Fibroblast of lung (primary cell): ENCODE measurements at regions not wholly inside any gene's neighbourhood (a gene's known extent, or its start where the extent isn't known, plus 50 kb on each side); places are given as distances from the start of the nearest gene placed in this dataset.

ENCODE experiments used
- DNase-seq, 2 donors: peaks; one replicate each; pipeline versions ENCODE4 v3.0.0 to v3.0.0-alpha.2; 2010; ENCODE audit warnings: low read depth in 2 of 2
- H2AFZ ChIP-seq: 2 replicates; pipeline ENCODE4 v1.5.1; 2012; ENCODE audit warnings: low read length, control low read depth, inconsistent platforms
- H3K27ac ChIP-seq: 2 replicates; pipeline ENCODE4 v1.5.1; 2011; ENCODE audit warnings: low read length, control low read depth; ENCODE audit not compliant: insufficient read depth
- H3K27me3 ChIP-seq: 2 replicates; pipeline ENCODE4 v1.5.1; 2011; ENCODE audit warnings: mild to moderate bottlenecking, low read length; ENCODE audit not compliant: control insufficient read depth, insufficient read depth
- H3K36me3 ChIP-seq: 2 replicates; pipeline ENCODE4 v1.5.1; 2011; ENCODE audit warnings: low read length; ENCODE audit not compliant: control insufficient read depth, insufficient read depth
- H3K4me1 ChIP-seq: 2 replicates; pipeline ENCODE4 v1.5.1; 2011; ENCODE audit warnings: low read length; ENCODE audit not compliant: control insufficient read depth, insufficient read depth; ENCODE audit errors: extremely low read depth
- H3K4me2 ChIP-seq: 2 replicates; pipeline ENCODE4 v1.5.1; 2011; ENCODE audit warnings: low read length, control low read depth; ENCODE audit not compliant: insufficient read depth; ENCODE audit errors: extremely low read depth
- H3K4me3 ChIP-seq, 4 experiments: fragments of 200-600 bp in 1 of 4; sonication (generic) in 1 of 4; replicated peaks in 1 of 4; 2 replicates each; pipeline ENCODE4 v1.5.1; 2011 to 2016; ENCODE audit warnings: low read length in 4 of 4, low read depth in 3 of 4, mild to moderate bottlenecking in 3 of 4, control low read depth in 2 of 4, inconsistent platforms in 1 of 4, mixed read lengths in 1 of 4; ENCODE audit not compliant: insufficient read depth in 1 of 4; ENCODE audit errors: control extremely low read depth in 1 of 4
- H3K79me2 ChIP-seq: 2 replicates; pipeline ENCODE4 v1.5.1; 2012; ENCODE audit warnings: mild to moderate bottlenecking, low read length, inconsistent platforms; ENCODE audit not compliant: control insufficient read depth, insufficient read depth
- H3K9ac ChIP-seq: 2 replicates; pipeline ENCODE4 v1.5.1; 2011; ENCODE audit warnings: mild to moderate bottlenecking, low read length, control low read depth; ENCODE audit not compliant: insufficient read depth
- H3K9me3 ChIP-seq: 2 replicates; pipeline ENCODE4 v1.5.1; 2012; ENCODE audit warnings: low read depth, low read length; ENCODE audit not compliant: control insufficient read depth, insufficient read depth
- H4K20me1 ChIP-seq: 2 replicates; pipeline ENCODE4 v1.5.1; 2011; ENCODE audit warnings: low read length; ENCODE audit not compliant: control insufficient read depth, insufficient read depth; ENCODE audit errors: extremely low read depth
- EZH2 ChIP-seq: IDR thresholded peaks from 2 replicates; pipeline ENCODE4 v1.5.1; 2012; ENCODE audit warnings: low read length, control low read depth, mild to moderate bottlenecking; ENCODE audit errors: missing control alignments
- TF ChIP-seq, protein P1 (sequence below), 2 donors: IDR thresholded peaks in 1 of 2; conservative IDR thresholded peaks in 1 of 2; 1 replicate in 1 of 2; 2 replicates in 1 of 2; pipeline ENCODE4 v1.5.1; 2011 to 2012; ENCODE audit warnings: low read length in 2 of 2, control low read depth in 1 of 2, inconsistent platforms in 1 of 2, low read depth in 1 of 2, mild to moderate bottlenecking in 1 of 2

DNA sequence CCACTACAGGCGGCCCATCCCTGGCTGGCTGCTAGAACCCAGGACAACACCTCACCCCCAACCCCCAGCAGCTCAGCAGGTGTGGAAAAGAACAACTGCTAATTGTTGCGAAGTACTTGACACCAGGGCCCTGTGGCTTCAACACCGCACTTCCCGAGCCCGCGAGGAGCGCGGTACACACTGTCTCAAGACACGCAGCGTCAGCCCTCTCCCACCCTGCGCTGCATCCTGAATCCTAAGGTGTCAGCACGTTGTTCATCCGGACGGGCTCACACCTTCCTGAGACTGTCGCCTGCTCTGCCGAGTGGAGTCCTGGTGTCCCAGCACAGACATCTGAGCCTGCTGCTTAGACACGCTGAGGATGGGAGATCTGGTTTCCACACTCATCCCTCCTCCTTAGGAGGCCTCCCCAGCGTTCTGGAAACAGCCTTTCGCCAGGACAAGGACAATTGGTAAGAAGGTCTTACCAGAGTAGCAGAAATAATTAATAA, 1336.2 kb downstream of the BRD1 start:
- Histone ChIP-seq H4K20me1 (no peaks in the 10 kb centered on the region), H3K9me3 (no peaks in the 10 kb centered on the region), H3K27me3 (peaks cover 8% of the 10 kb centered on the region), H3K4me3 (no peak overlapping the region), H3K4me1 (no peaks in the 10 kb centered on the region), H3K9ac (no peak overlapping the region), H3K79me2 (no peaks in the 10 kb centered on the region), H2AFZ (no peak overlapping the region), H3K36me3 (no peaks in the 10 kb centered on the region), H3K27ac (no peak overlapping the region), H3K4me2 (no peak overlapping the region)
- TF ChIP-seq, protein P1, sequence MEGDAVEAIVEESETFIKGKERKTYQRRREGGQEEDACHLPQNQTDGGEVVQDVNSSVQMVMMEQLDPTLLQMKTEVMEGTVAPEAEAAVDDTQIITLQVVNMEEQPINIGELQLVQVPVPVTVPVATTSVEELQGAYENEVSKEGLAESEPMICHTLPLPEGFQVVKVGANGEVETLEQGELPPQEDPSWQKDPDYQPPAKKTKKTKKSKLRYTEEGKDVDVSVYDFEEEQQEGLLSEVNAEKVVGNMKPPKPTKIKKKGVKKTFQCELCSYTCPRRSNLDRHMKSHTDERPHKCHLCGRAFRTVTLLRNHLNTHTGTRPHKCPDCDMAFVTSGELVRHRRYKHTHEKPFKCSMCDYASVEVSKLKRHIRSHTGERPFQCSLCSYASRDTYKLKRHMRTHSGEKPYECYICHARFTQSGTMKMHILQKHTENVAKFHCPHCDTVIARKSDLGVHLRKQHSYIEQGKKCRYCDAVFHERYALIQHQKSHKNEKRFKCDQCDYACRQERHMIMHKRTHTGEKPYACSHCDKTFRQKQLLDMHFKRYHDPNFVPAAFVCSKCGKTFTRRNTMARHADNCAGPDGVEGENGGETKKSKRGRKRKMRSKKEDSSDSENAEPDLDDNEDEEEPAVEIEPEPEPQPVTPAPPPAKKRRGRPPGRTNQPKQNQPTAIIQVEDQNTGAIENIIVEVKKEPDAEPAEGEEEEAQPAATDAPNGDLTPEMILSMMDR (conservative IDR thresholded peaks at IDR 0.05 in 1 of 2, IDR thresholded peaks at IDR 0.05 in 1 of 2; ENCODE audit: low read depth in 1 of 2, low read length in 2 of 2), result no peak
- no peak for TF ChIP-seq EZH2
- DNase-seq, result no peak

DNA sequence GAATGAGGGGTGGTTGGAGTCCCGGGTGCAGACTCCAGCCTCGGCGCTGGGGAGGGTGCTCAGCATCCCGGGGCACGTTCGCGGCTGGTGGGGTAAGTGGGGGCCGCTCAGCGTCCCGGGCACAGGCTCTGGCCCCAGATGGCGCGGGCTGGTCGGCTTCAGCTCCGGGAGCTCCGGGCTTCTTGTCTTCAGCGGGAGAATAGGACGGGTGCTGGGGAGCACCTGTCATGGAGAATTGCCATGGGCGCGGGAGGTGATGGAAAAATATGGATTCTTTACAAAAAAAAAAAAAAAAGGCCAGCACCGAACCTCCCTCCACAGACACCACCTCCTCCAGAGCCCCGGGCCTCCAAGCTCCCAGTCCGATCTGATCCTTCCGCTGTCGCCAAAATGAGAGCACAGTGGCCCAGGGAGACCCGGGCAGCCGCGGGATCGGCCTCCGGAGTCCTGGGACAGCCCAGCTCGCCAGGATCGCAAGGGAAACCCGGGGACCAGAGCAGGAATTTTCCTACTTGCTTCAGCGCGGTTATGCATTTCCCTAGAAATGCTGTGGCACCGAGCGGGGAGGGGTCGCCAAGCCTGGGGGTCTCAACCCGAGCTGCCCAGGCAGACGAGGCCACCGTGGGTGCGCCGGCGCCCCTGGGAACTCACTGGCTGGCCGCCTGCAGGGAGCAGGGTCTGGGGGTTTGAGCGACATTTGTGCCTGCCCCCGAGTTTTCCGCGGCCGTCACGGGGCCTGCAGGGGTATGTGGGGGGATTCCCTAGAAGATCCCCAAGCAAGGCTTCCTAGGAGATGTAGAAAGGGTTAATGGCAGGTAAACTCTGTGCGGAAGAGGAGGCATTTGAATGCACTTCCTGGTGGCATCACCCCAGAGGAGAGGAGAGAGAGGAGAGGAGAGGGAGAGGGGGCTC, 1336.9 kb downstream of the BRD1 start:
- H3K4me1 ChIP-seq, result no peaks in the 10 kb centered on the region
- H3K27ac ChIP-seq, result no peak overlapping the region
- H3K4me3 ChIP-seq, result peak overlapping the region in 1 of 4 experiments; percentile 43
- H3K9me3 ChIP-seq, result no peaks in the 10 kb centered on the region
- H4K20me1 ChIP-seq, result no peaks in the 10 kb centered on the region
- no peak overlapping the region for H3K4me2 ChIP-seq
- no peak overlapping the region for H3K9ac ChIP-seq
- peaks cover 8% of the 10 kb centered on the region for H3K27me3 ChIP-seq
- DNase-seq, result no peak
- H3K36me3 ChIP-seq, result no peaks in the 10 kb centered on the region
- peak; percentile 23 for TF ChIP-seq EZH2
- TF ChIP-seq, protein P1 (conservative IDR thresholded peaks at IDR 0.05 in 1 of 2, IDR thresholded peaks at IDR 0.05 in 1 of 2; ENCODE audit: low read depth in 1 of 2, low read length in 2 of 2), result no peak
- H2AFZ ChIP-seq, result no peak overlapping the region
- no peaks in the 10 kb centered on the region for H3K79me2 ChIP-seq

DNA sequence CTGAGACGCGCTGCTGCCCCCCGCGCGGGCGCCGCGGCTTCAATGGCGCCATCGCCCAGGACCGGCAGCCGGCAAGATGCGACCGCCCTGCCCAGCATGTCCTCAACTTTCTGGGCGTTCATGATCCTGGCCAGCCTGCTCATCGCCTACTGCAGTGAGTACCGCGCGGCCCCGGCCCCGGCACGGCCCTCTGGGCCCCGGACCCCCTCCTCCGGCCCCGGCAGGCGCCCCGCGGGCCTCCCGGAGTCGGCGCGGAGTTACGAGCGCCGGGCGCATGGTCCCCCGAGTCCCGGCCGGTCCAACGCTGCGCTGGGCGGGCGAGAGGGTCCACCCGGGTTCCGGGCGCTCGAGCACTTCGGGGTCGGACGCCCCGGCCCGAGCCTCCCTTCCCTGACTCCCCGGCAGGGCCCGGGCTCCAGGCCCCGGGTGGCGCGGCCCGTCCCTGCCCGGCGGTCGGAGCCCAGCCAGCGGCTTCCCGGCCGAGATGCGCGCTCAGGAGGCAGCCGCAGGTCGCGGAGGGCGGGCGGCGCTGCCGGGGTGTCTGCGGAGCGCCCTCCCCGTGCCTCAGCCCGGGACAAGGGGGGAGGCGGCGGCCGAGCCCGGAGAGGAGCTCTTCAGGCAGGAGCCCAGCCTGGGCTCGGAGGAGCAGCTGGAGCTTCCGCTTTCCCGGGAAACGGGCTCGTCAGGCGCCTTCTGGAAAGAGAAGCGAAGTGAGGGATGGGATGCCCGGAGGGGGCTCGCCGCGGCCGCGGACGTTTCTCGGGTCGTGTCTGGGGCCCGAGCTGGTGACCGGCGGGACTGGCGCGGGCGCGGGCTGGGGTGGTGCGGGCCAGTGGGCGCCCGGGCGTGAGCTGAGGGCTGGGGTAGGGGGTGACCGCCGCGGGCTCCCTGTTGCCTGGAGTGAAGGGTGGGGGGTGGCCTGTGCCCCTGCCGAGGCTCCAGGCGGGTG, 1337.8 kb downstream of the BRD1 start:
- Histone ChIP-seq H3K9ac (no peak overlapping the region), H3K4me3 (peak overlapping the region in 2 of 4 experiments; percentile 10 to 43), H3K4me2 (no peak overlapping the region), H3K36me3 (no peaks in the 10 kb centered on the region), H3K27ac (no peak overlapping the region), H3K4me1 (no peaks in the 10 kb centered on the region), H3K79me2 (no peaks in the 10 kb centered on the region), H3K27me3 (peaks cover 8% of the 10 kb centered on the region), H4K20me1 (no peaks in the 10 kb centered on the region), H3K9me3 (no peaks in the 10 kb centered on the region), H2AFZ (no peak overlapping the region)
- TF ChIP-seq, protein P1 (conservative IDR thresholded peaks at IDR 0.05 in 1 of 2, IDR thresholded peaks at IDR 0.05 in 1 of 2; ENCODE audit: low read depth in 1 of 2, low read length in 2 of 2), result no peak
- TF ChIP-seq EZH2, result no peak
- peak; percentile 11 to 34 for DNase-seq
